GM12873 (cell line): ENCODE measurements at regions not wholly inside any gene's neighbourhood (a gene's known extent, or its start where the extent isn't known, plus 50 kb on each side); places are given as distances from the start of the nearest gene placed in this dataset.

ENCODE experiments used
- CTCF ChIP-seq: IDR thresholded peaks from 2 replicates; pipeline ENCODE4 v1.5.1; 2012; ENCODE audit warnings: low read depth, mild to moderate bottlenecking, moderate library complexity, low read length, control low read depth; ENCODE audit not compliant: insufficient read depth; ENCODE audit errors: missing control alignments

GRCh38 chr10:6635784-6636183 is 55.7 kb upstream of the PRKCQ start:
- TF ChIP-seq CTCF, result no peak
